H9 (cell line): ENCODE measurements at regions not wholly inside any gene's neighbourhood (a gene's known extent, or its start where the extent isn't known, plus 50 kb on each side); places are given as distances from the start of the nearest gene placed in this dataset.
"Not testable (repeated sequence)": the region's sequence is repeated elsewhere in the genome, so short reads cannot be mapped to it uniquely, and the experiment has no call there.

Experiments
- DNase-seq: peaks from one replicate; pipeline ENCODE4 v3.0.0-alpha.2; 2017
- H2AFZ ChIP-seq: one replicate; pipeline ENCODE4 v1.6.1; 2013; ENCODE audit warnings: mild to moderate bottlenecking, low read length, control low read depth, moderate library complexity
- H2AK5ac ChIP-seq: 2 replicates; pipeline ENCODE4 v1.6.1; 2013; ENCODE audit warnings: low read length, control low read depth, mixed read lengths; ENCODE audit not compliant: insufficient read length
- H2BK120ac ChIP-seq: one replicate; pipeline ENCODE4 v1.6.1; 2013; ENCODE audit warnings: low read depth, mild to moderate bottlenecking, low read length, control low read depth, inconsistent platforms; ENCODE audit not compliant: poor library complexity, severe bottlenecking
- H2BK12ac ChIP-seq: 2 replicates; pipeline ENCODE4 v1.6.1; 2013; ENCODE audit warnings: low read length, control low read depth, mixed read lengths, low read depth; ENCODE audit not compliant: insufficient read length
- H2BK15ac ChIP-seq: 2 replicates; pipeline ENCODE4 v1.6.1; 2013; ENCODE audit warnings: low read depth, low read length, control low read depth
- H2BK20ac ChIP-seq: one replicate; pipeline ENCODE4 v1.6.1; 2013; ENCODE audit warnings: low read depth, mild to moderate bottlenecking, low read length, control low read depth, inconsistent platforms; ENCODE audit not compliant: poor library complexity, severe bottlenecking
- H2BK5ac ChIP-seq: 2 replicates; pipeline ENCODE4 v1.6.1; 2013; ENCODE audit warnings: low read length, control low read depth, mixed read lengths; ENCODE audit not compliant: insufficient read length
- H3K14ac ChIP-seq: 2 replicates; pipeline ENCODE4 v1.6.1; 2013; ENCODE audit warnings: low read length, control low read depth; ENCODE audit not compliant: insufficient read depth
- H3K18ac ChIP-seq: 2 replicates; pipeline ENCODE4 v1.6.1; 2013; ENCODE audit warnings: low read depth, mild to moderate bottlenecking, mixed read lengths, low read length, control low read depth; ENCODE audit not compliant: insufficient read length
- H3K23ac ChIP-seq: 2 replicates; pipeline ENCODE4 v1.6.1; 2013; ENCODE audit warnings: low read length, control low read depth, mixed read lengths, low read depth; ENCODE audit not compliant: insufficient read length
- H3K23me2 ChIP-seq: 2 replicates; pipeline ENCODE4 v1.6.1; 2013; ENCODE audit warnings: low read depth, mild to moderate bottlenecking, mixed read lengths, low read length, control low read depth; ENCODE audit not compliant: insufficient read length, poor library complexity, severe bottlenecking
- H3K27ac ChIP-seq: 2 replicates; pipeline ENCODE4 v1.5.1; 2013; ENCODE audit warnings: low read length, control low read depth, mixed read lengths, low read depth; ENCODE audit not compliant: insufficient read length
- H3K27me3 ChIP-seq: 2 replicates; pipeline ENCODE4 v1.6.1; 2013; ENCODE audit warnings: low read length, control low read depth, inconsistent platforms; ENCODE audit not compliant: insufficient read depth
- H3K4ac ChIP-seq: 2 replicates; pipeline ENCODE4 v1.6.1; 2013; ENCODE audit warnings: low read depth, mild to moderate bottlenecking, control low read depth, inconsistent platforms, low read length, moderate library complexity
- H3K4me1 ChIP-seq: 2 replicates; pipeline ENCODE4 v1.6.1; 2013; ENCODE audit warnings: low read length, control low read depth, inconsistent platforms; ENCODE audit not compliant: insufficient read depth
- H3K4me2 ChIP-seq: 2 replicates; pipeline ENCODE4 v1.6.1; 2013; ENCODE audit warnings: low read length, control low read depth, mixed read lengths; ENCODE audit not compliant: insufficient read length, insufficient read depth
- H3K56ac ChIP-seq: 2 replicates; pipeline ENCODE4 v1.6.1; 2013; ENCODE audit warnings: low read depth, mild to moderate bottlenecking, mixed read lengths, low read length, control low read depth; ENCODE audit not compliant: insufficient read length
- H3K79me1 ChIP-seq: 2 replicates; pipeline ENCODE4 v1.6.1; 2013; ENCODE audit warnings: low read depth, mild to moderate bottlenecking, moderate library complexity, low read length, control low read depth, inconsistent platforms; ENCODE audit not compliant: insufficient read depth, poor library complexity, severe bottlenecking
- H3K79me2 ChIP-seq: 2 replicates; pipeline ENCODE4 v1.6.1; 2013; ENCODE audit warnings: low read length, control low read depth, inconsistent platforms; ENCODE audit not compliant: insufficient read depth
- H3K9ac ChIP-seq: 2 replicates; pipeline ENCODE4 v1.6.1; 2013; ENCODE audit warnings: low read length, control low read depth, mixed read lengths; ENCODE audit not compliant: insufficient read length; ENCODE audit errors: extremely low read depth
- H3K9me3 ChIP-seq: one replicate; pipeline ENCODE4 v1.6.1; 2013; ENCODE audit warnings: low read depth, low read length, inconsistent platforms; ENCODE audit not compliant: control insufficient read depth
- H3T11ph ChIP-seq: one replicate; pipeline ENCODE4 v1.6.1; 2013; ENCODE audit warnings: mild to moderate bottlenecking, low read length, control low read depth, inconsistent platforms
- H4K20me1 ChIP-seq: one replicate; pipeline ENCODE4 v1.6.1; 2013; ENCODE audit not compliant: control insufficient read depth, insufficient read length, insufficient read depth
- H4K5ac ChIP-seq: 2 replicates; pipeline ENCODE4 v1.6.1; 2013; ENCODE audit warnings: low read depth, mild to moderate bottlenecking, mixed read lengths, low read length, control low read depth; ENCODE audit not compliant: insufficient read length
- H4K8ac ChIP-seq: replicated peaks from 2 replicates; pipeline ENCODE4 v1.6.1; 2013; ENCODE audit warnings: low read length, control low read depth, mixed read lengths, low read depth; ENCODE audit not compliant: insufficient read length
- H4K91ac ChIP-seq: 2 replicates; pipeline ENCODE4 v1.6.1; 2013; ENCODE audit warnings: low read depth, mild to moderate bottlenecking, moderate library complexity, mixed read lengths, low read length, control low read depth; ENCODE audit not compliant: insufficient read length
- H3K27ac Mint-ChIP-seq, 3 experiments: 2 replicates in 2 of 3; 3 replicates in 1 of 3; pipeline ENCODE4 v1.8.0; 2020 to 2021; ENCODE audit warnings: mixed read lengths in 3 of 3, mild to moderate bottlenecking in 1 of 3, moderate library complexity in 1 of 3
- H3K27me3 Mint-ChIP-seq: 2 replicates; pipeline ENCODE4 v1.8.0; 2021; ENCODE audit warnings: low read depth, mild to moderate bottlenecking, moderate library complexity, mixed read lengths
- H3K36me3 Mint-ChIP-seq, 3 experiments: 2 replicates in 2 of 3; 3 replicates in 1 of 3; pipeline ENCODE4 v1.8.0; 2020 to 2021; ENCODE audit warnings: low read depth in 3 of 3, mixed read lengths in 3 of 3; ENCODE audit not compliant: insufficient read depth in 1 of 3
- H3K4me1 Mint-ChIP-seq, 2 experiments: 2 replicates each; pipeline ENCODE4 v1.8.0; 2020; ENCODE audit warnings: mixed read lengths in 2 of 2
- H3K4me3 Mint-ChIP-seq, 2 experiments: 2 replicates in 1 of 2; 3 replicates in 1 of 2; pipeline ENCODE4 v1.8.0; 2020 to 2021; ENCODE audit warnings: mild to moderate bottlenecking in 2 of 2, mixed read lengths in 2 of 2, moderate library complexity in 1 of 2
- H3K9me3 Mint-ChIP-seq, 2 experiments: 2 replicates in 1 of 2; 3 replicates in 1 of 2; pipeline ENCODE4 v1.8.0; 2020; ENCODE audit warnings: mild to moderate bottlenecking in 2 of 2, mixed read lengths in 2 of 2, moderate library complexity in 1 of 2
- CTCF ChIP-seq: fragments of 200-600 bp; sonication (generic); conservative IDR thresholded peaks from 3 replicates; pipeline ENCODE4 v1.8.0; 2021; ENCODE audit warnings: antibody characterized with exemption, mild to moderate bottlenecking
- WGBS: extraction: QIAGEN DNeasy Blood & Tissue Kit; methylation state at CpG from one replicate; pipeline ENCODE4 v1.1.7; 2013; ENCODE audit warnings: missing lambda C conversion rate, low lambda C conversion rate, mixed read lengths; ENCODE audit not compliant: insufficient read length; ENCODE audit errors: extremely low coverage; 5-methylcytosine and 5-hydroxymethylcytosine counted together

GRCh38 chr18:39206398-39207103 lies 1641.0 kb upstream of the CELF4 start:
- not testable (repeated sequence) for H3K9me3 Mint-ChIP-seq, H3K4me2 ChIP-seq, H3K14ac ChIP-seq

More at GRCh38 chr18:39206398-39207103, 1641.0 kb upstream of the CELF4 start:
- H2BK120ac ChIP-seq, H3K56ac ChIP-seq, H3K27me3 ChIP-seq, H2BK12ac ChIP-seq, H2BK5ac ChIP-seq, H3K27ac Mint-ChIP-seq, H3K36me3 Mint-ChIP-seq, H3K9ac ChIP-seq, H3K4ac ChIP-seq, H3K27ac ChIP-seq, H3K23ac ChIP-seq, H3K4me1 Mint-ChIP-seq, H4K8ac ChIP-seq, H2BK20ac ChIP-seq, H3K4me3 Mint-ChIP-seq, H3T11ph ChIP-seq, H2BK15ac ChIP-seq, H4K20me1 ChIP-seq, H3K79me1 ChIP-seq, H2AK5ac ChIP-seq, H3K9me3 ChIP-seq, H2AFZ ChIP-seq, H3K18ac ChIP-seq, H3K27me3 Mint-ChIP-seq, H3K79me2 ChIP-seq, H4K91ac ChIP-seq, H3K23me2 ChIP-seq, H3K4me1 ChIP-seq, DNase-seq, H4K5ac ChIP-seq: not testable (repeated sequence)
- no CpG with 5 or more reads among the region's 4 CpGs for WGBS
- peak; percentile 36; the same call in 2 of the 3 replicates for TF ChIP-seq CTCF
